ENCODE measurements at regions not wholly inside any gene's neighbourhood (a gene's known extent, or its start where the extent isn't known, plus 50 kb on each side); places are given as distances from the start of the nearest gene placed in this dataset.

DNA sequence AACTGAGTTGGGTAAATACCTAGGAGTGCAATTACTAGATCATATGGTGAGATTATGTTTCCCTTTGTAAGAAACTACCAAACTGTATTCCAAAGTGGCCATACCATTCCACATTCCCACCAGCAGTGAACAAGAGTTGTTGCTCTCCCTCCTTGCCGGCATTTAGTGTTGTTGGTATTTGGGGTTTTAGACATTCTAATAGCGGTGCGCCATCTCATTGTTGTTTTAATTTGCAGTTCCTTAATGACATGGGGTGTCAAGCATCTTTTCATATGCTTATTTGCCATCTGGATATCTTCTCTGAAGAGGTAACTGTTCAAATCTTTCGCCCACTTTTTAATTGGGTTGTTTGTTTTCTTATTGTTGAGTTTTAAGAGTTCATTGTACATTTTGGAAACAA lies 164.2 kb upstream of the LHX1 start (continued):
- TF ChIP-seq, protein P1, sequence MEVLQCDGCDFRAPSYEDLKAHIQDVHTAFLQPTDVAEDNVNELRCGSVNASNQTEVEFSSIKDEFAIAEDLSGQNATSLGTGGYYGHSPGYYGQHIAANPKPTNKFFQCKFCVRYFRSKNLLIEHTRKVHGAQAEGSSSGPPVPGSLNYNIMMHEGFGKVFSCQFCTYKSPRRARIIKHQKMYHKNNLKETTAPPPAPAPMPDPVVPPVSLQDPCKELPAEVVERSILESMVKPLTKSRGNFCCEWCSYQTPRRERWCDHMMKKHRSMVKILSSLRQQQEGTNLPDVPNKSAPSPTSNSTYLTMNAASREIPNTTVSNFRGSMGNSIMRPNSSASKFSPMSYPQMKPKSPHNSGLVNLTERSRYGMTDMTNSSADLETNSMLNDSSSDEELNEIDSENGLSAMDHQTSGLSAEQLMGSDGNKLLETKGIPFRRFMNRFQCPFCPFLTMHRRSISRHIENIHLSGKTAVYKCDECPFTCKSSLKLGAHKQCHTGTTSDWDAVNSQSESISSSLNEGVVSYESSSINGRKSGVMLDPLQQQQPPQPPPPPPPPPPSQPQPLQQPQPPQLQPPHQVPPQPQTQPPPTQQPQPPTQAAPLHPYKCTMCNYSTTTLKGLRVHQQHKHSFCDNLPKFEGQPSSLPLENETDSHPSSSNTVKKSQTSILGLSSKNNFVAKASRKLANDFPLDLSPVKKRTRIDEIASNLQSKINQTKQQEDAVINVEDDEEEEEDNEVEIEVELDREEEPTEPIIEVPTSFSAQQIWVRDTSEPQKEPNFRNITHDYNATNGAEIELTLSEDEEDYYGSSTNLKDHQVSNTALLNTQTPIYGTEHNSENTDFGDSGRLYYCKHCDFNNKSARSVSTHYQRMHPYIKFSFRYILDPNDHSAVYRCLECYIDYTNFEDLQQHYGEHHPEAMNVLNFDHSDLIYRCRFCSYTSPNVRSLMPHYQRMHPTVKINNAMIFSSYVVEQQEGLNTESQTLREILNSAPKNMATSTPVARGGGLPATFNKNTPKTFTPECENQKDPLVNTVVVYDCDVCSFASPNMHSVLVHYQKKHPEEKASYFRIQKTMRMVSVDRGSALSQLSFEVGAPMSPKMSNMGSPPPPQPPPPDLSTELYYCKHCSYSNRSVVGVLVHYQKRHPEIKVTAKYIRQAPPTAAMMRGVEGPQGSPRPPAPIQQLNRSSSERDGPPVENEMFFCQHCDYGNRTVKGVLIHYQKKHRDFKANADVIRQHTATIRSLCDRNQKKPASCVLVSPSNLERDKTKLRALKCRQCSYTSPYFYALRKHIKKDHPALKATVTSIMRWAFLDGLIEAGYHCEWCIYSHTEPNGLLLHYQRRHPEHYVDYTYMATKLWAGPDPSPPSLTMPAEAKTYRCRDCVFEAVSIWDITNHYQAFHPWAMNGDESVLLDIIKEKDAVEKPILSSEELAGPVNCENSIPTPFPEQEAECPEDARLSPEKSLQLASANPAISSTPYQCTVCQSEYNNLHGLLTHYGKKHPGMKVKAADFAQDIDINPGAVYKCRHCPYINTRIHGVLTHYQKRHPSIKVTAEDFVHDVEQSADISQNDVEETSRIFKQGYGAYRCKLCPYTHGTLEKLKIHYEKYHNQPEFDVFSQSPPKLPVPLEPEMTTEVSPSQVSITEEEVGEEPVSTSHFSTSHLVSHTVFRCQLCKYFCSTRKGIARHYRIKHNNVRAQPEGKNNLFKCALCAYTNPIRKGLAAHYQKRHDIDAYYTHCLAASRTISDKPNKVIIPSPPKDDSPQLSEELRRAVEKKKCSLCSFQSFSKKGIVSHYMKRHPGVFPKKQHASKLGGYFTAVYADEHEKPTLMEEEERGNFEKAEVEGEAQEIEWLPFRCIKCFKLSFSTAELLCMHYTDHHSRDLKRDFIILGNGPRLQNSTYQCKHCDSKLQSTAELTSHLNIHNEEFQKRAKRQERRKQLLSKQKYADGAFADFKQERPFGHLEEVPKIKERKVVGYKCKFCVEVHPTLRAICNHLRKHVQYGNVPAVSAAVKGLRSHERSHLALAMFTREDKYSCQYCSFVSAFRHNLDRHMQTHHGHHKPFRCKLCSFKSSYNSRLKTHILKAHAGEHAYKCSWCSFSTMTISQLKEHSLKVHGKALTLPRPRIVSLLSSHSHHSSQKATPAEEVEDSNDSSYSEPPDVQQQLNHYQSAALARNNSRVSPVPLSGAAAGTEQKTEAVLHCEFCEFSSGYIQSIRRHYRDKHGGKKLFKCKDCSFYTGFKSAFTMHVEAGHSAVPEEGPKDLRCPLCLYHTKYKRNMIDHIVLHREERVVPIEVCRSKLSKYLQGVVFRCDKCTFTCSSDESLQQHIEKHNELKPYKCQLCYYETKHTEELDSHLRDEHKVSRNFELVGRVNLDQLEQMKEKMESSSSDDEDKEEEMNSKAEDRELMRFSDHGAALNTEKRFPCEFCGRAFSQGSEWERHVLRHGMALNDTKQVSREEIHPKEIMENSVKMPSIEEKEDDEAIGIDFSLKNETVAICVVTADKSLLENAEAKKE (CRISPR knock-in tag; IDR thresholded peaks at IDR 0.05): 0 out of 2 replicates have a peak, but pooled peaks have one; percentile 29
- TF ChIP-seq STAT1 (IDR thresholded peaks at IDR 0.05; ENCODE audit: unreplicated experiment) (no peak), EZH2 (IDR thresholded peaks at IDR 0.05; ENCODE audit: low read depth, unreplicated experiment) (no peak), POLR2AphosphoS5 (IDR thresholded peaks at IDR 0.05; ENCODE audit: low read depth) (no peak), NANOG (IDR thresholded peaks at IDR 0.05; ENCODE audit: borderline replicate concordance) (peak; percentile 74; the same call in 1 of the 2 replicates), EZH2phosphoT487 (IDR thresholded peaks at IDR 0.05; ENCODE audit: unreplicated experiment) (no peak), ZNF331 (CRISPR knock-in tag; IDR thresholded peaks at IDR 0.05; ENCODE audit: low read depth) (no peak)
- TF ChIP-seq, protein P2, sequence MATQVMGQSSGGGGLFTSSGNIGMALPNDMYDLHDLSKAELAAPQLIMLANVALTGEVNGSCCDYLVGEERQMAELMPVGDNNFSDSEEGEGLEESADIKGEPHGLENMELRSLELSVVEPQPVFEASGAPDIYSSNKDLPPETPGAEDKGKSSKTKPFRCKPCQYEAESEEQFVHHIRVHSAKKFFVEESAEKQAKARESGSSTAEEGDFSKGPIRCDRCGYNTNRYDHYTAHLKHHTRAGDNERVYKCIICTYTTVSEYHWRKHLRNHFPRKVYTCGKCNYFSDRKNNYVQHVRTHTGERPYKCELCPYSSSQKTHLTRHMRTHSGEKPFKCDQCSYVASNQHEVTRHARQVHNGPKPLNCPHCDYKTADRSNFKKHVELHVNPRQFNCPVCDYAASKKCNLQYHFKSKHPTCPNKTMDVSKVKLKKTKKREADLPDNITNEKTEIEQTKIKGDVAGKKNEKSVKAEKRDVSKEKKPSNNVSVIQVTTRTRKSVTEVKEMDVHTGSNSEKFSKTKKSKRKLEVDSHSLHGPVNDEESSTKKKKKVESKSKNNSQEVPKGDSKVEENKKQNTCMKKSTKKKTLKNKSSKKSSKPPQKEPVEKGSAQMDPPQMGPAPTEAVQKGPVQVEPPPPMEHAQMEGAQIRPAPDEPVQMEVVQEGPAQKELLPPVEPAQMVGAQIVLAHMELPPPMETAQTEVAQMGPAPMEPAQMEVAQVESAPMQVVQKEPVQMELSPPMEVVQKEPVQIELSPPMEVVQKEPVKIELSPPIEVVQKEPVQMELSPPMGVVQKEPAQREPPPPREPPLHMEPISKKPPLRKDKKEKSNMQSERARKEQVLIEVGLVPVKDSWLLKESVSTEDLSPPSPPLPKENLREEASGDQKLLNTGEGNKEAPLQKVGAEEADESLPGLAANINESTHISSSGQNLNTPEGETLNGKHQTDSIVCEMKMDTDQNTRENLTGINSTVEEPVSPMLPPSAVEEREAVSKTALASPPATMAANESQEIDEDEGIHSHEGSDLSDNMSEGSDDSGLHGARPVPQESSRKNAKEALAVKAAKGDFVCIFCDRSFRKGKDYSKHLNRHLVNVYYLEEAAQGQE (IDR thresholded peaks at IDR 0.05; ENCODE audit: unreplicated experiment): no peak
- TF ChIP-seq, protein P3, sequence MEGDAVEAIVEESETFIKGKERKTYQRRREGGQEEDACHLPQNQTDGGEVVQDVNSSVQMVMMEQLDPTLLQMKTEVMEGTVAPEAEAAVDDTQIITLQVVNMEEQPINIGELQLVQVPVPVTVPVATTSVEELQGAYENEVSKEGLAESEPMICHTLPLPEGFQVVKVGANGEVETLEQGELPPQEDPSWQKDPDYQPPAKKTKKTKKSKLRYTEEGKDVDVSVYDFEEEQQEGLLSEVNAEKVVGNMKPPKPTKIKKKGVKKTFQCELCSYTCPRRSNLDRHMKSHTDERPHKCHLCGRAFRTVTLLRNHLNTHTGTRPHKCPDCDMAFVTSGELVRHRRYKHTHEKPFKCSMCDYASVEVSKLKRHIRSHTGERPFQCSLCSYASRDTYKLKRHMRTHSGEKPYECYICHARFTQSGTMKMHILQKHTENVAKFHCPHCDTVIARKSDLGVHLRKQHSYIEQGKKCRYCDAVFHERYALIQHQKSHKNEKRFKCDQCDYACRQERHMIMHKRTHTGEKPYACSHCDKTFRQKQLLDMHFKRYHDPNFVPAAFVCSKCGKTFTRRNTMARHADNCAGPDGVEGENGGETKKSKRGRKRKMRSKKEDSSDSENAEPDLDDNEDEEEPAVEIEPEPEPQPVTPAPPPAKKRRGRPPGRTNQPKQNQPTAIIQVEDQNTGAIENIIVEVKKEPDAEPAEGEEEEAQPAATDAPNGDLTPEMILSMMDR (conservative IDR thresholded peaks at IDR 0.05; ENCODE audit: low read depth in 2 of 2): 0 out of 4 replicates have a peak, but pooled peaks of 1 of the 2 experiments have one; percentile 2

Data from GM23338 (cell line).